GM18520 (cell line): ENCODE measurements at regions not wholly inside any gene's neighbourhood (a gene's known extent, or its start where the extent isn't known, plus 50 kb on each side); places are given as distances from the start of the nearest gene placed in this dataset.

Experiments used
- ATAC-seq: cut with Tn5 transposase; IDR thresholded peaks from one replicate; pipeline ENCODE4 v1.9.1; 2021; ENCODE audit not compliant: unreplicated experiment

- ATAC-seq = no peak
Measured at GRCh38 chr10:107616031-107616430, 451.5 kb upstream of the SORCS1 start.

- ATAC-seq = no peak
Measured at GRCh38 chr10:107614939-107615685, 450.6 kb upstream of the SORCS1 start.

GRCh38 chr10:107611115-107611514 is 446.6 kb upstream of the SORCS1 start:
- ATAC-seq = no peak

- no peak for ATAC-seq
Measured at GRCh38 chr10:107589081-107589480, 424.6 kb upstream of the SORCS1 start.

GRCh38 chr10:107585630-107586029 is 421.1 kb upstream of the SORCS1 start:
- no peak for ATAC-seq

- no peak for ATAC-seq
Measured at GRCh38 chr10:107583974-107584373, 419.5 kb upstream of the SORCS1 start.

- no peak for ATAC-seq
Measured at GRCh38 chr10:107579970-107580369, 415.5 kb upstream of the SORCS1 start.

- ATAC-seq = no peak
Measured at GRCh38 chr10:107577221-107577620, 412.7 kb upstream of the SORCS1 start.

GRCh38 chr10:107576746-107577145 is 412.2 kb upstream of the SORCS1 start:
- no peak for ATAC-seq

- no peak for ATAC-seq
Measured at GRCh38 chr10:107565014-107565413, 400.5 kb upstream of the SORCS1 start.

GRCh38 chr10:107561136-107561650 is 396.7 kb upstream of the SORCS1 start:
- ATAC-seq = no peak

GRCh38 chr10:107557916-107558315 is 393.4 kb upstream of the SORCS1 start:
- ATAC-seq = no peak

GRCh38 chr10:107554333-107554732 is 389.8 kb upstream of the SORCS1 start:
- no peak for ATAC-seq

- ATAC-seq = no peak
Measured at GRCh38 chr10:107553470-107553869, 389.0 kb upstream of the SORCS1 start.

- ATAC-seq = no peak
Measured at GRCh38 chr10:107552963-107553362, 388.5 kb upstream of the SORCS1 start.

- no peak for ATAC-seq
Measured at GRCh38 chr10:107548301-107548700, 383.8 kb upstream of the SORCS1 start.

GRCh38 chr10:107546986-107547385 is 382.5 kb upstream of the SORCS1 start:
- ATAC-seq = no peak

GRCh38 chr10:107546284-107546683 is 381.8 kb upstream of the SORCS1 start:
- ATAC-seq = no peak

- no peak for ATAC-seq
Measured at GRCh38 chr10:107545717-107546116, 381.2 kb upstream of the SORCS1 start.

GRCh38 chr10:107544706-107545520 is 380.4 kb upstream of the SORCS1 start:
- no peak for ATAC-seq

GRCh38 chr10:107542607-107543006 is 378.1 kb upstream of the SORCS1 start:
- no peak for ATAC-seq

GRCh38 chr10:107542016-107542415 is 377.5 kb upstream of the SORCS1 start:
- ATAC-seq = no peak
